IMR-90 (cell line): ENCODE measurements at regions not wholly inside any gene's neighbourhood (a gene's known extent, or its start where the extent isn't known, plus 50 kb on each side); places are given as distances from the start of the nearest gene placed in this dataset.

Experiments
- BHLHE40 ChIP-seq: fragments of 150-350 bp; IDR thresholded peaks from 2 replicates; pipeline ENCODE4 v1.6.1; 2016; ENCODE audit warnings: mild to moderate bottlenecking, low read depth, low read length
- CEBPB ChIP-seq: IDR thresholded peaks from 2 replicates; pipeline ENCODE4 v1.6.1; 2012; ENCODE audit warnings: low read depth, low read length, improper control_type of control experiment
- CHD1 ChIP-seq: IDR thresholded peaks from 2 replicates; pipeline ENCODE4 v1.6.1; 2012; ENCODE audit warnings: low read depth, low read length, improper control_type of control experiment
- CTCF ChIP-seq: conservative IDR thresholded peaks from 2 replicates; pipeline ENCODE4 v1.5.1; 2012; ENCODE audit warnings: mild to moderate bottlenecking, low read depth, low read length, improper control_type of control experiment
- FOS ChIP-seq: fragments of 150-350 bp; IDR thresholded peaks from 2 replicates; pipeline ENCODE4 v1.6.1; 2016; ENCODE audit warnings: low read depth, low read length
- MAFK ChIP-seq: IDR thresholded peaks from 2 replicates; pipeline ENCODE4 v1.6.1; 2012; ENCODE audit warnings: low read depth, low read length, improper control_type of control experiment
- MAZ ChIP-seq: IDR thresholded peaks from 2 replicates; pipeline ENCODE4 v1.6.1; 2012; ENCODE audit warnings: low read depth, mild to moderate bottlenecking, low read length, improper control_type of control experiment, moderate library complexity, borderline replicate concordance
- MXI1 ChIP-seq: IDR thresholded peaks from 2 replicates; pipeline ENCODE4 v1.6.1; 2012; ENCODE audit warnings: low read depth, mild to moderate bottlenecking, low read length, moderate library complexity, borderline replicate concordance
- NFE2L2 ChIP-seq: fragments of 150-350 bp; IDR thresholded peaks from 2 replicates; pipeline ENCODE4 v1.6.1; 2016; ENCODE audit warnings: low read depth, mild to moderate bottlenecking, low read length
- POLR2A ChIP-seq: IDR thresholded peaks from 2 replicates; pipeline ENCODE4 v1.6.1; 2012; ENCODE audit warnings: mild to moderate bottlenecking, low read depth, low read length
- RAD21 ChIP-seq: IDR thresholded peaks from 2 replicates; pipeline ENCODE4 v1.6.1; 2012; ENCODE audit warnings: low read length, improper control_type of control experiment
- TF ChIP-seq, protein P1 (sequence below): fragments of 150-350 bp; IDR thresholded peaks from 2 replicates; pipeline ENCODE4 v1.6.1; 2017; ENCODE audit warnings: mild to moderate bottlenecking, antibody characterized with exemption, low read length, low read depth

DNA sequence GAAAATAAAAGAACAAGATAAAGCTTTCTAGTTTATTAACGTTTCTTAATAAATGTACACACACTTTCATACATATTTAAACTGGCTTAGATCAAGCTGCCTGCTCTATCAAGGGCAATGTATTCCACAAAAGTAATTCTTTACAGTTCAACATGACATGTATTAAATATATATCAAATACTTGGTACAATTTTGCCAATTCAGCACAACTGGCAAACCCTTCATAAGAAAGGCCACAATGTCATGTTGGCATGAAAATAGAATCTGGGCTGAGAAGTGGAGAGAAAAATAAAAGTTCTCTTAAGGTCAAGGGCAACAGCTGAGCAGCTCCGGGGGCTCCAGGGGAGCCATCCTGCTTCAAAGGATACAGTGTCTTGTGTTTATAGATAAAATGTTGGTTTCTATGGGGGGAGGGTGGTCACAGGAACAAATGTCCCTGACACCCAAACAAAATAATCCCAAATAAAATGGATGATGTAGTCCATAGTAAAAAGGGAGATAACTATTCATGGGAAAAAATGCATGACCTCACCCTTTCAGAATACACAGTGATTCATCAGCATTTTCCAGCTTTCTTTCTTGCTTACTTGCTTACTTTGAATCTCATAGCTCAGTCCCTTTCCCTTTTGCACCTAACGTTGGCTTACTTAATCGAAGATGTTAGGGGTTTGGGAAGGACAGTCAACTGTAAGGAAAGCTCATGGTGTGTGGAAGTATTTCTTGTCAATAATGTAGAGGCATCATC is 494.9 kb downstream of the NYAP2 start:
- TF ChIP-seq CTCF, result no peak
- TF ChIP-seq CEBPB, result no peak
- TF ChIP-seq MXI1, result no peak
- no peak for TF ChIP-seq POLR2A
- TF ChIP-seq FOS, result no peak
- peak; percentile 92 for TF ChIP-seq MAFK
- TF ChIP-seq RAD21, result no peak
- TF ChIP-seq BHLHE40, result no peak
- TF ChIP-seq, protein P1, sequence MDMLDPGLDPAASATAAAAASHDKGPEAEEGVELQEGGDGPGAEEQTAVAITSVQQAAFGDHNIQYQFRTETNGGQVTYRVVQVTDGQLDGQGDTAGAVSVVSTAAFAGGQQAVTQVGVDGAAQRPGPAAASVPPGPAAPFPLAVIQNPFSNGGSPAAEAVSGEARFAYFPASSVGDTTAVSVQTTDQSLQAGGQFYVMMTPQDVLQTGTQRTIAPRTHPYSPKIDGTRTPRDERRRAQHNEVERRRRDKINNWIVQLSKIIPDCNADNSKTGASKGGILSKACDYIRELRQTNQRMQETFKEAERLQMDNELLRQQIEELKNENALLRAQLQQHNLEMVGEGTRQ, result no peak
- TF ChIP-seq CHD1, result no peak
- TF ChIP-seq MAZ, result no peak
- no peak for TF ChIP-seq NFE2L2
